B cell (primary cell): ENCODE measurements at regions not wholly inside any gene's neighbourhood (a gene's known extent, or its start where the extent isn't known, plus 50 kb on each side); places are given as distances from the start of the nearest gene placed in this dataset.

Experiments used
- CTCF ChIP-seq: fragments of 200-600 bp; IDR thresholded peaks from one replicate; pipeline ENCODE4 v1.8.0; 2022; ENCODE audit warnings: antibody characterized with exemption, mild to moderate bottlenecking
- EZH2 ChIP-seq: IDR thresholded peaks from 2 replicates; pipeline ENCODE4 v1.6.1; 2012; ENCODE audit warnings: borderline replicate concordance, low read depth, mild to moderate bottlenecking, moderate library complexity, low read length; ENCODE audit not compliant: insufficient read depth, poor library complexity, severe bottlenecking

GRCh38 chr1:109826446-109826845 is 62.7 kb upstream of the EPS8L3 start:
- no peak for TF ChIP-seq CTCF
- no peak for TF ChIP-seq EZH2
